8988T (cell line): ENCODE measurements at regions not wholly inside any gene's neighbourhood (a gene's known extent, or its start where the extent isn't known, plus 50 kb on each side); places are given as distances from the start of the nearest gene placed in this dataset.
"Not testable (repeated sequence)": the region's sequence is repeated elsewhere in the genome, so short reads cannot be mapped to it uniquely, and the experiment has no call there.

Experiments used
- DNase-seq: peaks from one replicate; pipeline ENCODE4 v3.0.0; 2011

GRCh38 chr2:241959751-241960269, 90.3 kb downstream of the RTP5 start:
- no peak for DNase-seq

- DNase-seq: no peak
Measured at GRCh38 chr2:241961454-241961853, 91.9 kb downstream of the RTP5 start.

GRCh38 chr2:241964133-241964532, 94.6 kb downstream of the RTP5 start:
- no peak for DNase-seq

- peak; percentile 75 for DNase-seq
Measured at GRCh38 chr2:241965931-241966412, 96.4 kb downstream of the RTP5 start.

- DNase-seq: no peak
Measured at GRCh38 chr2:241966647-241967466, 97.3 kb downstream of the RTP5 start.

GRCh38 chr2:241967467-241968144, 98.1 kb downstream of the RTP5 start:
- no peak for DNase-seq

- no peak for DNase-seq
Measured at GRCh38 chr2:241968417-241968816, 98.9 kb downstream of the RTP5 start.

GRCh38 chr2:241969182-241969581, 99.7 kb downstream of the RTP5 start:
- not testable (repeated sequence) for DNase-seq

- no peak for DNase-seq
Measured at GRCh38 chr2:241970716-241971115, 101.2 kb downstream of the RTP5 start.

GRCh38 chr2:241974096-241974495, 104.6 kb downstream of the RTP5 start:
- DNase-seq: no peak

GRCh38 chr2:241974851-241975592, 105.5 kb downstream of the RTP5 start:
- no peak for DNase-seq

- no peak for DNase-seq
Measured at GRCh38 chr2:241975593-241976284, 106.2 kb downstream of the RTP5 start.

- no peak for DNase-seq
Measured at GRCh38 chr2:241976296-241976695, 106.8 kb downstream of the RTP5 start.

GRCh38 chr2:241977557-241978300, 108.2 kb downstream of the RTP5 start:
- no peak for DNase-seq

- DNase-seq: no peak
Measured at GRCh38 chr2:241978670-241979069, 109.1 kb downstream of the RTP5 start.

GRCh38 chr2:241980193-241980592, 110.7 kb downstream of the RTP5 start:
- DNase-seq: no peak

GRCh38 chr2:241981076-241981700, 111.7 kb downstream of the RTP5 start:
- DNase-seq: no peak

- DNase-seq: no peak
Measured at GRCh38 chr2:241982706-241983570, 113.4 kb downstream of the RTP5 start.

GRCh38 chr2:241983571-241984270, 114.2 kb downstream of the RTP5 start:
- no peak for DNase-seq

- DNase-seq: no peak
Measured at GRCh38 chr2:241984271-241984655, 114.7 kb downstream of the RTP5 start.
